ENCODE measurements at regions not wholly inside any gene's neighbourhood (a gene's known extent, or its start where the extent isn't known, plus 50 kb on each side); places are given as distances from the start of the nearest gene placed in this dataset.

DNA sequence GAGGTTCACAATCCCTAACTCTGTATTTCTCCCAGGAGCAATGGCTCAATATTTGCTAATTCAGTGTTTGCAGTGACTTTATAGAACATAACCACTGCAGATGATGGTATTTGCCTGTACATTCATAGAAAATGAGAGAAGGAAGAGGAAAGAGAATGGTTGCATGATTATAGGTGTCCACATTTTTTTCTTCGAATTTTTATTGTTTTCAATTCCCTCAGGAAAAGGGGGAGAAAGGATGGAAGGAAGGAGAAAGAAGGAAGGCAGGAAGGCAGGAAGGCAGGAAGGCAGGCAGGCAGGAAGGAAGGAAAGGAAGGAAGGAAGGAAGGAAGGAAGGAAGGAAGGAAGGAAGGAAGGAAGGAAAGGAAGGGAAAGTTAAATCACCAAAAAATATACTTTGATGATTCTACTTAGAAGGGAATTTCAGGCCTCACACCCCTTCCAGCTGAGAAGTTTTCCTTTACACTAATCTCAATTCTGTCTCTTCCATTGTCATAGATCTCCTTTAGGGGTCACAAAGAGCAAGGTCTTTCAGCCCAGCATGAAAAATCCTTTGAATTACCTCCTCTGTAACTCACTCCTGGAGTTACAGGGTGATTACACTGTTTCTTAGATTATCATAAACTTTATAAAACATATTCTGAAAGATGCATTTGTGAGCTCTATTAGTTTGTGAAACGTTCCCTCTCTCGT lies 118.8 kb upstream of the INHBA start:
- TF ChIP-seq, protein P1, sequence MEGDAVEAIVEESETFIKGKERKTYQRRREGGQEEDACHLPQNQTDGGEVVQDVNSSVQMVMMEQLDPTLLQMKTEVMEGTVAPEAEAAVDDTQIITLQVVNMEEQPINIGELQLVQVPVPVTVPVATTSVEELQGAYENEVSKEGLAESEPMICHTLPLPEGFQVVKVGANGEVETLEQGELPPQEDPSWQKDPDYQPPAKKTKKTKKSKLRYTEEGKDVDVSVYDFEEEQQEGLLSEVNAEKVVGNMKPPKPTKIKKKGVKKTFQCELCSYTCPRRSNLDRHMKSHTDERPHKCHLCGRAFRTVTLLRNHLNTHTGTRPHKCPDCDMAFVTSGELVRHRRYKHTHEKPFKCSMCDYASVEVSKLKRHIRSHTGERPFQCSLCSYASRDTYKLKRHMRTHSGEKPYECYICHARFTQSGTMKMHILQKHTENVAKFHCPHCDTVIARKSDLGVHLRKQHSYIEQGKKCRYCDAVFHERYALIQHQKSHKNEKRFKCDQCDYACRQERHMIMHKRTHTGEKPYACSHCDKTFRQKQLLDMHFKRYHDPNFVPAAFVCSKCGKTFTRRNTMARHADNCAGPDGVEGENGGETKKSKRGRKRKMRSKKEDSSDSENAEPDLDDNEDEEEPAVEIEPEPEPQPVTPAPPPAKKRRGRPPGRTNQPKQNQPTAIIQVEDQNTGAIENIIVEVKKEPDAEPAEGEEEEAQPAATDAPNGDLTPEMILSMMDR (IDR thresholded peaks at IDR 0.05 in 8 of 11, conservative IDR thresholded peaks at IDR 0.05 in 3 of 11): no peak
- TF ChIP-seq POLR2A (IDR thresholded peaks at IDR 0.05) (no peak), POLR2AphosphoS5 (IDR thresholded peaks at IDR 0.05) (no peak)

Data from spleen (tissue), 7 donors.